ENCODE measurements at regions not wholly inside any gene's neighbourhood (a gene's known extent, or its start where the extent isn't known, plus 50 kb on each side); places are given as distances from the start of the nearest gene placed in this dataset.

DNA sequence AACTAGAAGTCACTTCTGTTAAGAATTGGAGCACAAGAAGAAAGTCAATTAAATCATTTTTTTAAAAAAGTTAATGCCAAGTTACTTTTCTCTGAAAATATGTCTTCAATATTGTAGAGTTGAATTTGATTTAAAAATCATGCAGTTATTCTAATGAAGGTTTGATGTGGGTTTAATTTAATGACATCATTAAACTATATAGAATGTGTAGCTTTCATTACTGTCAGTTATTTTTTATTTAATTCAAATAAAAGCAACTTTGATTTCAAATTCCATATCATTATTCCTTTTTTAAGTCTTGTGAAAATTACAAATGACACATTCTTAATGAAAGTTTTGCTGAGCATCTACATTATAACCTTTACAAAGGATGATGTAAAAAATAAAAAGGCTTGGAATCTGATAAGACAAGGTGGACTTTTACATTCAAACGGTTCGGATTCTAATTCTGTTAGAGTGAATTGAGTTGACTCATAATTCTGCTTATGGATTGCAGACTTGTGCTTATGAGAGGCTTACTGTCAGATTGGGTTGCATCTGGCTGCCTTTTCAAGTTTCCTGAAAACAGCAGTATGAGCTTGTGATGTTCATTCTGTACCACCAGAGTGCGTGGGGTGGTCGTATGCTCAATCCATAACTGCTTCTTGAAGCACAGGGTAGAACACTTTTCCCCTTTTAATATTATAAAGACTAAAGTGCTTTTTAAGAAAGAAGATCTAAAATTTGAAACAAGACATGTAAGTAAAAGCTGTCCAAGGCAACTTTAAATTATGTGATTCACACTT, 253.0 kb upstream of the ARRDC3 start:
- H3K4me1 Mint-ChIP-seq: peaks cover 11% of the 10 kb centered on the region; the same call in 2 of the 3 replicates
- Histone ChIP-seq H4K20me1 (replicated peaks; ENCODE audit: insufficient read depth) (no peaks in the 10 kb centered on the region), H3F3A (replicated peaks; ENCODE audit: low read depth) (no peaks in the 10 kb centered on the region), H3K79me2 (replicated peaks; ENCODE audit: insufficient read depth) (no peaks in the 10 kb centered on the region), H3K36me3 (ENCODE audit: insufficient read depth) (no peaks in the 10 kb centered on the region), H3K27ac (ENCODE audit: low read depth) (no peak overlapping the region), H3K9me2 (ENCODE audit: insufficient read depth) (no peaks in the 10 kb centered on the region), H3K4me3 (no peak overlapping the region), H3K27me3 (ENCODE audit: insufficient read depth) (no peaks in the 10 kb centered on the region), H3K4me1 (ENCODE audit: insufficient read depth) (peaks cover 10% of the 10 kb centered on the region; the same call in 1 of the 2 replicates), H2AFZ (no peak overlapping the region), H3K4me2 (no peak overlapping the region)
- no peak; the same call in 2 of the 3 replicates for ATAC-seq
- no peak overlapping the region for H3K4me3 Mint-ChIP-seq
- DNase-seq (ENCODE audit: low spot score): peak; percentile 38
- H3K9me3 Mint-ChIP-seq: no peaks in the 10 kb centered on the region
- TF ChIP-seq, protein P1, sequence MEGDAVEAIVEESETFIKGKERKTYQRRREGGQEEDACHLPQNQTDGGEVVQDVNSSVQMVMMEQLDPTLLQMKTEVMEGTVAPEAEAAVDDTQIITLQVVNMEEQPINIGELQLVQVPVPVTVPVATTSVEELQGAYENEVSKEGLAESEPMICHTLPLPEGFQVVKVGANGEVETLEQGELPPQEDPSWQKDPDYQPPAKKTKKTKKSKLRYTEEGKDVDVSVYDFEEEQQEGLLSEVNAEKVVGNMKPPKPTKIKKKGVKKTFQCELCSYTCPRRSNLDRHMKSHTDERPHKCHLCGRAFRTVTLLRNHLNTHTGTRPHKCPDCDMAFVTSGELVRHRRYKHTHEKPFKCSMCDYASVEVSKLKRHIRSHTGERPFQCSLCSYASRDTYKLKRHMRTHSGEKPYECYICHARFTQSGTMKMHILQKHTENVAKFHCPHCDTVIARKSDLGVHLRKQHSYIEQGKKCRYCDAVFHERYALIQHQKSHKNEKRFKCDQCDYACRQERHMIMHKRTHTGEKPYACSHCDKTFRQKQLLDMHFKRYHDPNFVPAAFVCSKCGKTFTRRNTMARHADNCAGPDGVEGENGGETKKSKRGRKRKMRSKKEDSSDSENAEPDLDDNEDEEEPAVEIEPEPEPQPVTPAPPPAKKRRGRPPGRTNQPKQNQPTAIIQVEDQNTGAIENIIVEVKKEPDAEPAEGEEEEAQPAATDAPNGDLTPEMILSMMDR (conservative IDR thresholded peaks at IDR 0.05; ENCODE audit: low read depth in 2 of 2): peak; percentile 45 to 49
- TF ChIP-seq EZH2 (IDR thresholded peaks at IDR 0.05; ENCODE audit: low read depth, unreplicated experiment) (no peak), STAT1 (IDR thresholded peaks at IDR 0.05; ENCODE audit: unreplicated experiment) (no peak)
- no peaks in the 10 kb centered on the region for H3K36me3 Mint-ChIP-seq (ENCODE audit: low read depth)
- no peak overlapping the region for H3K27ac Mint-ChIP-seq
- H3K27me3 Mint-ChIP-seq (ENCODE audit: insufficient read depth, low read depth, poor library complexity): no peaks in the 10 kb centered on the region

DNA sequence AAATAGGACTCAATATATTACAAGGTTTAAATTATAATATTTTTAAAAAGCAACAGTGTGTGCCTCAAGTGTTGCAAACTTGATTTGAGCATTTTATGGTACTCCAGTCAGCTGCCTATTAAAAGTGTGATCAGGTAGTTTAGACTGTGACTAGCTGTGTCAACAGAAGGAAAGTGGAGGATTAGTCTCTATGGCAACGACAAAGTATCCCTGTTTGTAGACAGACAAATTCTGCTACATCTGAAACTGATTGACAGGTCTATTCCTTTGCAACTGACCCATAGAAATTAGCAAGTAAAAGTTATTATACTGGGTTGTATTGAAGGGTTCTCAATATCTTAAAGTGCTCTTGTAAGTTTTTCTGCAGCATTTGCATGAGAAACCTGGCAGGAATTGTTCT, 249.8 kb upstream of the ARRDC3 start:
- no peak overlapping the region for H3K27ac Mint-ChIP-seq
- H3K4me3 Mint-ChIP-seq: no peak overlapping the region
- no peaks in the 10 kb centered on the region for H3K9me2 ChIP-seq (ENCODE audit: insufficient read depth)
- no peaks in the 10 kb centered on the region for H3K4me1 ChIP-seq (ENCODE audit: insufficient read depth)
- no peak overlapping the region for H3K4me2 ChIP-seq
- H3K27me3 Mint-ChIP-seq (ENCODE audit: insufficient read depth, low read depth, poor library complexity): no peaks in the 10 kb centered on the region
- no peaks in the 10 kb centered on the region for H3F3A ChIP-seq (replicated peaks; ENCODE audit: low read depth)
- no peak overlapping the region for H3K27ac ChIP-seq (ENCODE audit: low read depth)
- DNase-seq (ENCODE audit: low spot score) (no peak), ATAC-seq (no peak)
- no peaks in the 10 kb centered on the region for H3K79me2 ChIP-seq (replicated peaks; ENCODE audit: insufficient read depth)
- no peak overlapping the region for H2AFZ ChIP-seq
- H3K4me3 ChIP-seq: no peak overlapping the region
- H3K36me3 Mint-ChIP-seq (ENCODE audit: low read depth): no peaks in the 10 kb centered on the region
- no peaks in the 10 kb centered on the region for H3K36me3 ChIP-seq (ENCODE audit: insufficient read depth)
- H3K27me3 ChIP-seq (ENCODE audit: insufficient read depth): no peaks in the 10 kb centered on the region
- no peaks in the 10 kb centered on the region for H3K4me1 Mint-ChIP-seq
- H4K20me1 ChIP-seq (replicated peaks; ENCODE audit: insufficient read depth): no peaks in the 10 kb centered on the region
- H3K9me3 Mint-ChIP-seq: no peaks in the 10 kb centered on the region
- TF ChIP-seq EZH2phosphoT487 (IDR thresholded peaks at IDR 0.05; ENCODE audit: unreplicated experiment) (no peak), EZH2 (IDR thresholded peaks at IDR 0.05; ENCODE audit: low read depth, unreplicated experiment) (no peak), POLR2AphosphoS5 (IDR thresholded peaks at IDR 0.05; ENCODE audit: low read depth) (no peak), NANOG (IDR thresholded peaks at IDR 0.05; ENCODE audit: borderline replicate concordance) (no peak), JUNB (IDR thresholded peaks at IDR 0.05; ENCODE audit: unreplicated experiment) (no peak)
- TF ChIP-seq, protein P1 (conservative IDR thresholded peaks at IDR 0.05; ENCODE audit: low read depth in 2 of 2): no peak
- TF ChIP-seq, protein P2, sequence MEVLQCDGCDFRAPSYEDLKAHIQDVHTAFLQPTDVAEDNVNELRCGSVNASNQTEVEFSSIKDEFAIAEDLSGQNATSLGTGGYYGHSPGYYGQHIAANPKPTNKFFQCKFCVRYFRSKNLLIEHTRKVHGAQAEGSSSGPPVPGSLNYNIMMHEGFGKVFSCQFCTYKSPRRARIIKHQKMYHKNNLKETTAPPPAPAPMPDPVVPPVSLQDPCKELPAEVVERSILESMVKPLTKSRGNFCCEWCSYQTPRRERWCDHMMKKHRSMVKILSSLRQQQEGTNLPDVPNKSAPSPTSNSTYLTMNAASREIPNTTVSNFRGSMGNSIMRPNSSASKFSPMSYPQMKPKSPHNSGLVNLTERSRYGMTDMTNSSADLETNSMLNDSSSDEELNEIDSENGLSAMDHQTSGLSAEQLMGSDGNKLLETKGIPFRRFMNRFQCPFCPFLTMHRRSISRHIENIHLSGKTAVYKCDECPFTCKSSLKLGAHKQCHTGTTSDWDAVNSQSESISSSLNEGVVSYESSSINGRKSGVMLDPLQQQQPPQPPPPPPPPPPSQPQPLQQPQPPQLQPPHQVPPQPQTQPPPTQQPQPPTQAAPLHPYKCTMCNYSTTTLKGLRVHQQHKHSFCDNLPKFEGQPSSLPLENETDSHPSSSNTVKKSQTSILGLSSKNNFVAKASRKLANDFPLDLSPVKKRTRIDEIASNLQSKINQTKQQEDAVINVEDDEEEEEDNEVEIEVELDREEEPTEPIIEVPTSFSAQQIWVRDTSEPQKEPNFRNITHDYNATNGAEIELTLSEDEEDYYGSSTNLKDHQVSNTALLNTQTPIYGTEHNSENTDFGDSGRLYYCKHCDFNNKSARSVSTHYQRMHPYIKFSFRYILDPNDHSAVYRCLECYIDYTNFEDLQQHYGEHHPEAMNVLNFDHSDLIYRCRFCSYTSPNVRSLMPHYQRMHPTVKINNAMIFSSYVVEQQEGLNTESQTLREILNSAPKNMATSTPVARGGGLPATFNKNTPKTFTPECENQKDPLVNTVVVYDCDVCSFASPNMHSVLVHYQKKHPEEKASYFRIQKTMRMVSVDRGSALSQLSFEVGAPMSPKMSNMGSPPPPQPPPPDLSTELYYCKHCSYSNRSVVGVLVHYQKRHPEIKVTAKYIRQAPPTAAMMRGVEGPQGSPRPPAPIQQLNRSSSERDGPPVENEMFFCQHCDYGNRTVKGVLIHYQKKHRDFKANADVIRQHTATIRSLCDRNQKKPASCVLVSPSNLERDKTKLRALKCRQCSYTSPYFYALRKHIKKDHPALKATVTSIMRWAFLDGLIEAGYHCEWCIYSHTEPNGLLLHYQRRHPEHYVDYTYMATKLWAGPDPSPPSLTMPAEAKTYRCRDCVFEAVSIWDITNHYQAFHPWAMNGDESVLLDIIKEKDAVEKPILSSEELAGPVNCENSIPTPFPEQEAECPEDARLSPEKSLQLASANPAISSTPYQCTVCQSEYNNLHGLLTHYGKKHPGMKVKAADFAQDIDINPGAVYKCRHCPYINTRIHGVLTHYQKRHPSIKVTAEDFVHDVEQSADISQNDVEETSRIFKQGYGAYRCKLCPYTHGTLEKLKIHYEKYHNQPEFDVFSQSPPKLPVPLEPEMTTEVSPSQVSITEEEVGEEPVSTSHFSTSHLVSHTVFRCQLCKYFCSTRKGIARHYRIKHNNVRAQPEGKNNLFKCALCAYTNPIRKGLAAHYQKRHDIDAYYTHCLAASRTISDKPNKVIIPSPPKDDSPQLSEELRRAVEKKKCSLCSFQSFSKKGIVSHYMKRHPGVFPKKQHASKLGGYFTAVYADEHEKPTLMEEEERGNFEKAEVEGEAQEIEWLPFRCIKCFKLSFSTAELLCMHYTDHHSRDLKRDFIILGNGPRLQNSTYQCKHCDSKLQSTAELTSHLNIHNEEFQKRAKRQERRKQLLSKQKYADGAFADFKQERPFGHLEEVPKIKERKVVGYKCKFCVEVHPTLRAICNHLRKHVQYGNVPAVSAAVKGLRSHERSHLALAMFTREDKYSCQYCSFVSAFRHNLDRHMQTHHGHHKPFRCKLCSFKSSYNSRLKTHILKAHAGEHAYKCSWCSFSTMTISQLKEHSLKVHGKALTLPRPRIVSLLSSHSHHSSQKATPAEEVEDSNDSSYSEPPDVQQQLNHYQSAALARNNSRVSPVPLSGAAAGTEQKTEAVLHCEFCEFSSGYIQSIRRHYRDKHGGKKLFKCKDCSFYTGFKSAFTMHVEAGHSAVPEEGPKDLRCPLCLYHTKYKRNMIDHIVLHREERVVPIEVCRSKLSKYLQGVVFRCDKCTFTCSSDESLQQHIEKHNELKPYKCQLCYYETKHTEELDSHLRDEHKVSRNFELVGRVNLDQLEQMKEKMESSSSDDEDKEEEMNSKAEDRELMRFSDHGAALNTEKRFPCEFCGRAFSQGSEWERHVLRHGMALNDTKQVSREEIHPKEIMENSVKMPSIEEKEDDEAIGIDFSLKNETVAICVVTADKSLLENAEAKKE (CRISPR knock-in tag; IDR thresholded peaks at IDR 0.05): no peak

Measured in GM23338 (cell line).